Heart left ventricle (tissue), 16 donors: ENCODE measurements at regions not wholly inside any gene's neighbourhood (a gene's known extent, or its start where the extent isn't known, plus 50 kb on each side); places are given as distances from the start of the nearest gene placed in this dataset.
A peak's percentile ranks its signal among the peaks of the same experiment; 100 is the strongest.

ENCODE experiments used
- ATAC-seq, 4 donors: fragments of 200-7000 bp; cut with Tn5 transposase; one replicate each; pipeline ENCODE4 v1.9.1; 2020 to 2022; ENCODE audit warnings: moderate library complexity in 4 of 4, mild to moderate bottlenecking in 3 of 4, moderate number of reproducible peaks in 1 of 4
- DNase-seq, 5 donors: peaks; one replicate each; pipeline ENCODE4 v3.0.0-alpha.2; 2020
- H3K27ac ChIP-seq, 12 donors: fragments of 200-600 bp; sonication (generic) in 4 of 12; one replicate each; pipeline versions ENCODE4 v1.5.0 to v1.8.0; 2016 to 2022; ENCODE audit warnings: mild to moderate bottlenecking in 2 of 12
- H3K27me3 ChIP-seq, 9 donors: fragments of 200-600 bp; sonication (generic) in 2 of 9; one replicate each; pipeline versions ENCODE4 v1.5.1 to v1.8.0; 2016 to 2022; ENCODE audit warnings: mild to moderate bottlenecking in 3 of 9
- H3K36me3 ChIP-seq, 9 donors: fragments of 200-600 bp; sonication (generic) in 2 of 9; one replicate each; pipeline versions ENCODE4 v1.5.0 to v1.8.0; 2018 to 2022; ENCODE audit warnings: mild to moderate bottlenecking in 2 of 9
- H3K4me1 ChIP-seq, 12 donors: fragments of 200-600 bp; sonication (generic) in 4 of 12; one replicate each; pipeline versions ENCODE4 v1.5.0 to v1.8.0; 2016 to 2022; ENCODE audit warnings: mild to moderate bottlenecking in 3 of 12
- H3K4me3 ChIP-seq, 12 donors: fragments of 200-600 bp; sonication (generic) in 4 of 12; one replicate each; pipeline versions ENCODE4 v1.5.0 to v1.8.0; 2017 to 2022; ENCODE audit warnings: mild to moderate bottlenecking in 9 of 12, moderate library complexity in 4 of 12
- H3K9me3 ChIP-seq, 12 donors: fragments of 200-600 bp; sonication (generic) in 4 of 12; one replicate each; pipeline versions ENCODE4 v1.5.0 to v1.8.0; 2016 to 2022; ENCODE audit warnings: mild to moderate bottlenecking in 1 of 12
- POLR2A ChIP-seq, 2 donors: fragments of 450-650 bp; IDR thresholded peaks; one replicate each; pipeline ENCODE4 v1.6.1; 2017; ENCODE audit warnings: antibody characterized with exemption in 2 of 2, mild to moderate bottlenecking in 2 of 2, moderate library complexity in 2 of 2
- WGBS, 4 donors: extraction: QIAGEN DNeasy Blood & Tissue Kit in 2 of 4; methylation state at CpG; one replicate each; pipeline versions ENCODE4 v1.1.5 to v1.1.7; 2013 to 2018; 5-methylcytosine and 5-hydroxymethylcytosine counted together
- intact Hi-C, 10 donors: fragments of 100-400 bp; cut with DNase I; formaldehyde crosslinking; loops; one replicate each; pipeline versions ENCODE4 v1.11.1 to v1.14.2; 2022
- TF ChIP-seq, protein P1 (sequence below), 12 donors: fragments of 200-600 bp; sonication (generic) in 4 of 12; IDR thresholded peaks; one replicate each; pipeline versions ENCODE4 v1.5.0 to v1.8.0; 2018 to 2022; ENCODE audit warnings: antibody characterized with exemption in 12 of 12, mild to moderate bottlenecking in 5 of 12
- donor health status: ischemic (EF 13 %, LVEDD 7.1; RV severe dilation, severe dysfunction).
- donor health status: healthy with polysubstance abuse.
- donor health status: DM: no; HTN: yes; CAD: no.
- donor health status: DM: no; HTN: no; CAD: no.
- donor health status: ischemic (EF 25% LVEDD 6.9; RV normal size, moderate dysfunction).
- donor health status: ischemic (EF 25% LVEDD 5.7; RV mildly dilated, moderate dysfunction).
- donor health status: healthy.
- donor health status: DM: yes; HTN: yes; CAD: no.
- donor health status: ischemic (EF 35%, LVEDD 5.7; RV mildly dilated, moderate dysfunction).
- donor health status: nonischemic (EF 11% LVEDD 7.7; RV severe dilation, severe dysfunction).
- donor health status: DM: yes; HTN: yes; CAD: no.
- donor health status: PGD.
- donor health status: ischemic (EF 29% LVEDD 5.4; RV normal size, mild dysfunction).
- donor health status: nonischemic (EF 23%, LVEDD 6.1; RV moderate dilation, normal function).

DNA sequence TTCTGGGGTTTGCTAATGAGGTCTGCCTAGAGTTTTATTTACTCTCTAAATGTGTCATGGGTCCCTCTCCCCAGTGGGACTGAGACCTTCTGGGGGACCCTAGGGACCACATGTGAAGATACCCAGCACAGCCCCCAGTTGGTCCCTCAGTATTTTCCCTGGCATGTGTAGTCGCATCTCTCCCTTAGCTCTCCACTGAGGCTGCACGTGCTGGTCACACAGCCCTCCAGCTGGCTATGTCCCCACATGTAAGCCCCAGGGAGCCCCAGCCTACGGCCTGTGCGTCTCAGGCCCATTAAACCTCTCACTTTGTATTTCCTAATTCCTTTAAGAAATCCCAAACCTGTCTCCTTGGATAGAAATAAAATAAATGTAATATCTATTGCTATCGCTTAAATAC is 189.6 kb upstream of the TSHZ3 start:
- Histone ChIP-seq H3K9me3 (no peaks in the 10 kb centered on the region), H3K4me3 (no peak overlapping the region), H3K36me3 (no peaks in the 10 kb centered on the region), H3K27ac (no peak overlapping the region), H3K4me1 (no peaks in the 10 kb centered on the region), H3K27me3 (peaks cover 0 to 14% (median 0%) of the 10 kb centered on the region in 9 donors)
- no peak for ATAC-seq
- intact Hi-C loops, result no loop called here
- WGBS, 4 donors, result 65 to 80% (median 74%) methylated on average over 5 of the region's 5 CpGs
- TF ChIP-seq, protein P1, sequence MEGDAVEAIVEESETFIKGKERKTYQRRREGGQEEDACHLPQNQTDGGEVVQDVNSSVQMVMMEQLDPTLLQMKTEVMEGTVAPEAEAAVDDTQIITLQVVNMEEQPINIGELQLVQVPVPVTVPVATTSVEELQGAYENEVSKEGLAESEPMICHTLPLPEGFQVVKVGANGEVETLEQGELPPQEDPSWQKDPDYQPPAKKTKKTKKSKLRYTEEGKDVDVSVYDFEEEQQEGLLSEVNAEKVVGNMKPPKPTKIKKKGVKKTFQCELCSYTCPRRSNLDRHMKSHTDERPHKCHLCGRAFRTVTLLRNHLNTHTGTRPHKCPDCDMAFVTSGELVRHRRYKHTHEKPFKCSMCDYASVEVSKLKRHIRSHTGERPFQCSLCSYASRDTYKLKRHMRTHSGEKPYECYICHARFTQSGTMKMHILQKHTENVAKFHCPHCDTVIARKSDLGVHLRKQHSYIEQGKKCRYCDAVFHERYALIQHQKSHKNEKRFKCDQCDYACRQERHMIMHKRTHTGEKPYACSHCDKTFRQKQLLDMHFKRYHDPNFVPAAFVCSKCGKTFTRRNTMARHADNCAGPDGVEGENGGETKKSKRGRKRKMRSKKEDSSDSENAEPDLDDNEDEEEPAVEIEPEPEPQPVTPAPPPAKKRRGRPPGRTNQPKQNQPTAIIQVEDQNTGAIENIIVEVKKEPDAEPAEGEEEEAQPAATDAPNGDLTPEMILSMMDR (IDR thresholded peaks at IDR 0.05), result no peak
- no peak for TF ChIP-seq POLR2A (IDR thresholded peaks at IDR 0.05)
- no peak for DNase-seq

DNA sequence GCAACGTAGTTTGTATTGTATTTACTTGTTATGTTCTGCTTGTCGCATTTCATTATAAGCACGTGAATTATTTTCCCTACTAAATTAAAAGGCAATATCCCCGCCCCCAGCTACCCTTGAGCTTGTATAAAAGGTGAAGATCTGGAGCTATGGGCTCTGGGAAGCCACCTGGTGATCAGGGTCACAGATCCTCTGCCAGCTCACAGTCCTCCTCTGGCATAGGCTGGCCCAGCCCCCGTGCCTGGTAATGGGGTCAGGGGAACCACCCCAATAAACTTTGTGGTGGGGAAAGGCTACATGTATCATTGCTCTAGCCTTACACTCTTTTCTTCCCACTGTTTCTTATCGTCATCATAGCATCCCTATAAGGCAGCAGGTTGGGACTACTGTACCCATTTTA is 190.2 kb upstream of the TSHZ3 start:
- DNase-seq (no peak), ATAC-seq (no peak)
- TF ChIP-seq, protein P1 (IDR thresholded peaks at IDR 0.05), result no peak
- no peak for TF ChIP-seq POLR2A (IDR thresholded peaks at IDR 0.05)
- Histone ChIP-seq H3K4me1 (no peaks in the 10 kb centered on the region), H3K27ac (no peak overlapping the region), H3K27me3 (peaks cover 0 to 14% (median 0%) of the 10 kb centered on the region in 9 donors), H3K4me3 (no peak overlapping the region), H3K9me3 (no peaks in the 10 kb centered on the region), H3K36me3 (no peaks in the 10 kb centered on the region)
- intact Hi-C loops, result no loop called here
- 79 to 88% (median 79%) methylated on average over 6 of the region's 6 CpGs for whole genome bisulfite sequencing, 4 donors

DNA sequence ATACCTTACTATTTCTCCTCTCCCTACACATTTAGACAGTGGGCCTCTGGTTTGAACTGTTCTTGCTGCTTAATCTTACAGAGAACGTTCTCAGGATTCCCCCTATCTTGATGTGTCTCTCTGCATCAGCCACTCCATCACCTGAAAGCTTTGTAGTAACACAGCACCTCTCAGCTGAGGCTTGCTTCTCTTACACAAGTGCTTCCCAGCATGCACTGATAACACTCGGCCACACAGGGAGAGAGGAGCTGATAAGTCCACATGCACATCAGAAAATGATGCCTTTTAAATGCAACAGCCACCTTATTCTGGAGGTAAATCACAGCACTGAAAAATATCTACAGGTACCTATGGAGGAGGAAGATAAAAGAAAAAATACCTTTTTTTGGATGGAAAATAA is 192.2 kb upstream of the TSHZ3 start:
- intact Hi-C loops, result loop anchor here in 6 of 10 donors (10.0 kb wide), 2 partner anchors 857 to 867 kb away; no protein-coding TSS in a partner anchor
- H3K36me3 ChIP-seq, result no peaks in the 10 kb centered on the region
- no peak overlapping the region for H3K27ac ChIP-seq
- H3K4me1 ChIP-seq, result no peaks in the 10 kb centered on the region
- DNase-seq (no peak), ATAC-seq (no peak)
- 8 to 14% (median 13%) methylated on average over 2 of the region's 2 CpGs for WGBS, 4 donors
- H3K4me3 ChIP-seq, result no peak overlapping the region
- no peaks in the 10 kb centered on the region for H3K9me3 ChIP-seq
- TF ChIP-seq, protein P1 (IDR thresholded peaks at IDR 0.05), result no peak
- no peak for TF ChIP-seq POLR2A (IDR thresholded peaks at IDR 0.05)
- H3K27me3 ChIP-seq, result peaks cover 0 to 14% (median 0%) of the 10 kb centered on the region in 9 donors

DNA sequence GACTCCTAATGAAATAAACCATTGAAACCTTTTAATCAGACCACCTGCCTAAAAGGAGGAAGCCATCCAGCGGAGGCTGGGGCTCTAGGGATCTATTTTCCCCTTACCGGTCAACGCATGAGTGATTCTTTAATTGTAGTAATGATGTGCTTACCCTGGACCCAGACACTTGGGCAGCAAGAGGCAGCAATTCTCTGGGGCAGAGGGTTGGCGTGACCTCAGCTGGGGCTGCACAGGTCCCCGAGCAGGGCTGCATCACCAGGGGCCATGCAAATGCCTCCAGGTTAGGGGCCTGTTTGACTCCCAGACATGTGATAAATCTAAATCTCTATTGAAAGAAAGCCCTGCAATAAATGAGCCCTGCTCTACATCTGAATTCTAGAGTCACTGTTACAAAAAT is 194.2 kb upstream of the TSHZ3 start:
- DNase-seq (peak in 1 of 5 donors; percentile 3), ATAC-seq (no peak)
- H3K27me3 ChIP-seq, result peaks cover 0 to 14% (median 0%) of the 10 kb centered on the region in 9 donors
- no peak overlapping the region for H3K4me3 ChIP-seq
- no peaks in the 10 kb centered on the region for H3K9me3 ChIP-seq
- WGBS, 4 donors, result 80 to 85% (median 85%) methylated on average over 5 of the region's 5 CpGs
- H3K27ac ChIP-seq, result no peak overlapping the region
- no peaks in the 10 kb centered on the region for H3K36me3 ChIP-seq
- TF ChIP-seq, protein P1 (IDR thresholded peaks at IDR 0.05), result no peak
- TF ChIP-seq POLR2A (IDR thresholded peaks at IDR 0.05), result no peak
- intact Hi-C loops, result loop anchor here in 6 of 10 donors (10.0 kb wide), 2 partner anchors 859 to 869 kb away; no protein-coding TSS in a partner anchor
- no peaks in the 10 kb centered on the region for H3K4me1 ChIP-seq
